ENCODE measurements at regions not wholly inside any gene's neighbourhood (a gene's known extent, or its start where the extent isn't known, plus 50 kb on each side); places are given as distances from the start of the nearest gene placed in this dataset.
"Not testable (repeated sequence)": the region's sequence is repeated elsewhere in the genome, so short reads cannot be mapped to it uniquely, and the experiment has no call there.

DNA sequence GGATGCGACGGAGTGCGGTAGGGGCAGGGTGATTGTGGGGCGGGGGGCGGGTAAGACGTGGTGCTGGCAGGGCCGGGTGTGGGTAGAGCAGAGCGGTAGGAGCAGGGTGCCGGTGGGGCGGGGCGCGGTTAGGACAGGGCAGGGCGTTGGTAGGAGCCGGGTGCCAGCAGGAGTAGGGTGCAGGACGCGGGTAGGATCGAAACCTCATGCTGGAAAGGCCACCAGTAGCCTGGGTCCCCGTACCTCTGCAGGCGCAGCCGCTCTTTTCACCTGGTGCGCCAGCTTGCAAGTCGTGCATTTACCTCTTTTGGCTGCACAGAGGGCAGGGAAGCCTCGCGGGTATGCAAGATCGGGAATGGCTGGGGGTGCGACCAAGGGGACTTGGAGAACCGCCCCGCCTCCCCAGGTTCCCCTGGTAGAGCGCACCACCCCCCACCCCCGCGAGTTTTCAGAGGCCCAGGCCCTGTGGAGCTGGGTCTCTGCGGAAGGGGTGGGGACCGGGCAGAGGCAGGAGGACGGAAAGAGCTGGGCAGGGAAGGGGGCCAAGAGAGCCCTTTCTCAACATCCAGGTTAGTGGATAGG lies 104.8 kb upstream of the SIMC1 start:
- Histone ChIP-seq H3K27ac (ENCODE audit: low read length) (no peak overlapping the region), H3K4me1 (ENCODE audit: insufficient read depth, low read length) (no peaks in the 10 kb centered on the region), H3K27me3 (ENCODE audit: low read length) (no peaks in the 10 kb centered on the region), H3K4me2 (ENCODE audit: low read length) (no peak overlapping the region), H3K9ac (ENCODE audit: low read length) (no peak overlapping the region), H3K79me2 (ENCODE audit: low read length) (no peaks in the 10 kb centered on the region), H3K4me3 (ENCODE audit: low read length) (no peak overlapping the region), H3F3A (ENCODE audit: low read length, unreplicated experiment) (no peaks in the 10 kb centered on the region), H3K9me3 (ENCODE audit: low read length) (no peaks in the 10 kb centered on the region), H3K9me2 (replicated peaks; ENCODE audit: low read length) (no peaks in the 10 kb centered on the region), H2AFZ (ENCODE audit: low read length) (no peak overlapping the region), H4K20me1 (ENCODE audit: low read length) (no peaks in the 10 kb centered on the region), H3K36me3 (ENCODE audit: low read depth, low read length) (no peaks in the 10 kb centered on the region)
- CTCF ChIA-PET, result no interaction called here
- DNase-seq (no peak), ATAC-seq (no peak)
- intact Hi-C loops (cut with micrococcal nuclease), result no loop called here
- POLR2A ChIA-PET (ENCODE audit: unreplicated experiment), result no interaction called here
- BruUV-seq (replicated peaks), result no TSS peak
- TF ChIP-seq EZH2phosphoT487 (IDR thresholded peaks at IDR 0.05; ENCODE audit: borderline replicate concordance, low read length), result no peak
- TF ChIP-seq, protein P1, sequence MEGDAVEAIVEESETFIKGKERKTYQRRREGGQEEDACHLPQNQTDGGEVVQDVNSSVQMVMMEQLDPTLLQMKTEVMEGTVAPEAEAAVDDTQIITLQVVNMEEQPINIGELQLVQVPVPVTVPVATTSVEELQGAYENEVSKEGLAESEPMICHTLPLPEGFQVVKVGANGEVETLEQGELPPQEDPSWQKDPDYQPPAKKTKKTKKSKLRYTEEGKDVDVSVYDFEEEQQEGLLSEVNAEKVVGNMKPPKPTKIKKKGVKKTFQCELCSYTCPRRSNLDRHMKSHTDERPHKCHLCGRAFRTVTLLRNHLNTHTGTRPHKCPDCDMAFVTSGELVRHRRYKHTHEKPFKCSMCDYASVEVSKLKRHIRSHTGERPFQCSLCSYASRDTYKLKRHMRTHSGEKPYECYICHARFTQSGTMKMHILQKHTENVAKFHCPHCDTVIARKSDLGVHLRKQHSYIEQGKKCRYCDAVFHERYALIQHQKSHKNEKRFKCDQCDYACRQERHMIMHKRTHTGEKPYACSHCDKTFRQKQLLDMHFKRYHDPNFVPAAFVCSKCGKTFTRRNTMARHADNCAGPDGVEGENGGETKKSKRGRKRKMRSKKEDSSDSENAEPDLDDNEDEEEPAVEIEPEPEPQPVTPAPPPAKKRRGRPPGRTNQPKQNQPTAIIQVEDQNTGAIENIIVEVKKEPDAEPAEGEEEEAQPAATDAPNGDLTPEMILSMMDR (conservative IDR thresholded peaks at IDR 0.05; ENCODE audit: low read depth, low read length), result no peak

DNA sequence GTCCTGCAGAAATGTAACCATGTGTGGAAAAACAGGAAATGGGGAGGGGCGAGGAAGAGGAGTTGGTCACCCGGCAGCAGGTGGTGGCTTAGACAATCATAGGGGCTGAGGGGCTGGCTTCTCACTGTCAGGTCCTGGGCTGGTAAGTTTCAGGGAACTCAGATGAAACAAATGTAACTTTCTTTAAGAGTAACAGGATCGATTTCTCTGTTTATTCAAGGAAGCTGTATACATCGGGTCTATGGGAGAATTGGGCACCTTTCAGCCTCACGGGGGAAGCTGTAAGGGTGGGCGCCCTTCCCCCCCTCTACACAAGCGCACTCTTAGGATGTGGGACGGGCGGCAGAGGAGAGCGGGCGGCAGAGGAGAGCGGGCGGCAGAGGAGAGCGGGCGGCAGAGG lies 104.3 kb upstream of the SIMC1 start:
- Histone ChIP-seq H3K4me2 (ENCODE audit: low read length) (no peak overlapping the region), H3K4me3 (ENCODE audit: low read length) (no peak overlapping the region), H3K4me1 (ENCODE audit: insufficient read depth, low read length) (no peaks in the 10 kb centered on the region), H3K9ac (ENCODE audit: low read length) (no peak overlapping the region), H3K79me2 (ENCODE audit: low read length) (no peaks in the 10 kb centered on the region), H3K9me2 (replicated peaks; ENCODE audit: low read length) (no peaks in the 10 kb centered on the region), H4K20me1 (ENCODE audit: low read length) (no peaks in the 10 kb centered on the region), H3F3A (ENCODE audit: low read length, unreplicated experiment) (no peaks in the 10 kb centered on the region), H2AFZ (ENCODE audit: low read length) (no peak overlapping the region), H3K9me3 (ENCODE audit: low read length) (no peaks in the 10 kb centered on the region), H3K27ac (ENCODE audit: low read length) (no peak overlapping the region), H3K27me3 (ENCODE audit: low read length) (no peaks in the 10 kb centered on the region), H3K36me3 (ENCODE audit: low read depth, low read length) (no peaks in the 10 kb centered on the region)
- intact Hi-C loops (cut with micrococcal nuclease), result no loop called here
- no peak for DNase-seq
- ChIA-PET CTCF (no interaction called here), POLR2A (ENCODE audit: unreplicated experiment) (no interaction called here)
- no TSS peak for BruUV-seq (replicated peaks)
- no peak for ATAC-seq
- TF ChIP-seq EZH2 (IDR thresholded peaks at IDR 0.05; ENCODE audit: low read length, unreplicated experiment) (no peak), EZH2phosphoT487 (IDR thresholded peaks at IDR 0.05; ENCODE audit: borderline replicate concordance, low read length) (no peak)
- TF ChIP-seq, protein P1 (conservative IDR thresholded peaks at IDR 0.05; ENCODE audit: low read depth, low read length), result no peak

DNA sequence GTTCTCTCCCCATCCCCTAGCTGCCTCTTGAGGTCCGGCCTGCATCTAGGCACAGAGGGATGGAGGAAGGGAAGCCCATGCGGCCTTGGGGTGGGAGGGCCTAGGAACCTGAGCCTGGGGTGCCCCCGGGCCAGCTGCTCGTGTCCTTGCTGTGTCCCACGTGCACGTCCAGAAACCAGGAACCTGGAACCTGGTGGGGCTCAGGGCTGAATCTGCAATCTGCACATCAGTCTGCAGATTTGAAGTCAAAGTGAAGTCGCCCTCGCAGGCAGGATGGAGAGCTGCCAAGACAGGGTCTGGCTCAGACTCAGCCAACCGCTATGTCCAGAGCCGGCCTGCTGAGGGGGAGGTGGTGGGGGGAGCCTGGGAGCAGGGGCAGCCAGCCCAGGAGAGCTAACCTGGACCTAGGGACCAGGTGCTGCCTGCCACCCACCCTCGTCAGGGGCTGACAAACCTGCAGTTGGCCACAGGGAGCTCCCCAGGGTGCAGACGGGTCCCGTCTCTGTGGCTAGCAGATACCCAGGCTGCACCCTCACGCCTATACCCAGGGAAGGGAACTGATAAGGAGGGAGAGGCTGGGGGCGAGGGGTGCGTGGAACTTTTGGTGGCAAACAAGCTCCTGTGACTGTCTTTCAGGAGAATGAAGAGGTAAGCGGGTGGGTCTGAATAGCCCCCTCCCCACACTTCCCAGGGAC lies 103.5 kb upstream of the SIMC1 start:
- Histone ChIP-seq H2AFZ (ENCODE audit: low read length) (no peak overlapping the region), H3K9me2 (replicated peaks; ENCODE audit: low read length) (no peaks in the 10 kb centered on the region), H3K79me2 (ENCODE audit: low read length) (no peaks in the 10 kb centered on the region), H3K9ac (ENCODE audit: low read length) (no peak overlapping the region), H3K9me3 (ENCODE audit: low read length) (no peaks in the 10 kb centered on the region), H3K4me2 (ENCODE audit: low read length) (no peak overlapping the region), H4K20me1 (ENCODE audit: low read length) (no peaks in the 10 kb centered on the region), H3K27me3 (ENCODE audit: low read length) (no peaks in the 10 kb centered on the region), H3F3A (ENCODE audit: low read length, unreplicated experiment) (no peaks in the 10 kb centered on the region), H3K4me1 (ENCODE audit: insufficient read depth, low read length) (no peaks in the 10 kb centered on the region), H3K27ac (ENCODE audit: low read length) (no peak overlapping the region), H3K36me3 (ENCODE audit: low read depth, low read length) (no peaks in the 10 kb centered on the region), H3K4me3 (ENCODE audit: low read length) (no peak overlapping the region)
- no peak for DNase-seq
- no peak for TF ChIP-seq EZH2phosphoT487 (IDR thresholded peaks at IDR 0.05; ENCODE audit: borderline replicate concordance, low read length)
- no peak for TF ChIP-seq EZH2 (IDR thresholded peaks at IDR 0.05; ENCODE audit: low read length, unreplicated experiment)
- TF ChIP-seq, protein P1 (conservative IDR thresholded peaks at IDR 0.05; ENCODE audit: low read depth, low read length), result no peak
- intact Hi-C loops (cut with micrococcal nuclease), result no loop called here
- ATAC-seq, result no peak; the same call in 1 of the 2 replicates
- CTCF ChIA-PET, result no interaction called here
- POLR2A ChIA-PET (ENCODE audit: unreplicated experiment), result no interaction called here
- no TSS peak for BruUV-seq (replicated peaks)

DNA sequence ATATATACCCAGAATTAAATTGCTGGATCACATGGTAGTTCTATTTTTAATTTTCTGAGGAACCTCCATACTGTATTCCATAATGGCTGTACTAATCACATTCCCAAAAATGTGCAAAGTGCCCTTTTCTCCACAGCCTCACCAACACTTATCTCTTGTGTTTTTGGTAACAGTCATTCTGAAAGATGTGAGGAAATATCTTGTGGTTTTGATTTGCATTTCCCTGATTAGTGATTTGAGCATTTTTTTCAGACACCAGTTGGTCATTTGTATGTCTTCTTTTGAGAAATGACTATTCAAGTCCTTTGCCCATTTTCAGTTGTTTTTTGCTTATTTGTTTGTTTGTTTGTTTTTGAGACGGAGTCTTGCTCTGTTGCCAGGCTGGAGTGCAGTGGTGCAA lies 98.1 kb upstream of the SIMC1 start:
- H3K4me3 ChIP-seq (ENCODE audit: low read length); H3K9me2 ChIP-seq (replicated peaks; ENCODE audit: low read length); POLR2A ChIA-PET (ENCODE audit: unreplicated experiment); H4K20me1 ChIP-seq (ENCODE audit: low read length); BruUV-seq (replicated peaks); H2AFZ ChIP-seq (ENCODE audit: low read length); DNase-seq; CTCF ChIA-PET; H3K27ac ChIP-seq (ENCODE audit: low read length); H3K79me2 ChIP-seq (ENCODE audit: low read length); H3K9me3 ChIP-seq (ENCODE audit: low read length); H3K36me3 ChIP-seq (ENCODE audit: low read depth, low read length); H3K4me2 ChIP-seq (ENCODE audit: low read length); H3K4me1 ChIP-seq (ENCODE audit: insufficient read depth, low read length); ATAC-seq; H3K9ac ChIP-seq (ENCODE audit: low read length); intact Hi-C loops (cut with micrococcal nuclease); H3F3A ChIP-seq (ENCODE audit: low read length, unreplicated experiment): not testable (repeated sequence)
- peaks cover 11% of the 10 kb centered on the region for H3K27me3 ChIP-seq (ENCODE audit: low read length)

Measured in PC-3 (cell line).